ENCODE measurements at regions not wholly inside any gene's neighbourhood (a gene's known extent, or its start where the extent isn't known, plus 50 kb on each side); places are given as distances from the start of the nearest gene placed in this dataset.

DNA sequence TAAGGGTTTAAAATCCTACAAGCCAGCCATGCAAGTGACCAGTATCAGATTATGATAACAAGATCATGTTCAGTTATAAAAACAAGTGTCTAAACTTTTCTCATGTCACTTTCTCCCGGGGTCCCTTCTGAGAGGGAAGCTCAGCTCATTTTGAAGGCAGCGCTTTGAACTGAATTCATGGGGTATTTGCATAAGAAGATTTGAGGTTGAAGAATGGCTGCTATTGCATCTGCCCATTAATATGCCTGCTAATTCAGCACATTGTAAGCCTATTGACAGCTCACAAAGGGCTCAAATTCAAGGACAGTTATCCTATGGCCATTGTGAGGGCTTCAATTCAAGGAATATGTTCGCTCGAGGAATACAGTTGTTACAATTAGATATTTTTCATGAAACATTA lies 290.2 kb upstream of the IRX3 start:
- TF ChIP-seq, protein P1, sequence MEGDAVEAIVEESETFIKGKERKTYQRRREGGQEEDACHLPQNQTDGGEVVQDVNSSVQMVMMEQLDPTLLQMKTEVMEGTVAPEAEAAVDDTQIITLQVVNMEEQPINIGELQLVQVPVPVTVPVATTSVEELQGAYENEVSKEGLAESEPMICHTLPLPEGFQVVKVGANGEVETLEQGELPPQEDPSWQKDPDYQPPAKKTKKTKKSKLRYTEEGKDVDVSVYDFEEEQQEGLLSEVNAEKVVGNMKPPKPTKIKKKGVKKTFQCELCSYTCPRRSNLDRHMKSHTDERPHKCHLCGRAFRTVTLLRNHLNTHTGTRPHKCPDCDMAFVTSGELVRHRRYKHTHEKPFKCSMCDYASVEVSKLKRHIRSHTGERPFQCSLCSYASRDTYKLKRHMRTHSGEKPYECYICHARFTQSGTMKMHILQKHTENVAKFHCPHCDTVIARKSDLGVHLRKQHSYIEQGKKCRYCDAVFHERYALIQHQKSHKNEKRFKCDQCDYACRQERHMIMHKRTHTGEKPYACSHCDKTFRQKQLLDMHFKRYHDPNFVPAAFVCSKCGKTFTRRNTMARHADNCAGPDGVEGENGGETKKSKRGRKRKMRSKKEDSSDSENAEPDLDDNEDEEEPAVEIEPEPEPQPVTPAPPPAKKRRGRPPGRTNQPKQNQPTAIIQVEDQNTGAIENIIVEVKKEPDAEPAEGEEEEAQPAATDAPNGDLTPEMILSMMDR (IDR thresholded peaks at IDR 0.05), result no peak
- no peak for TF ChIP-seq POLR2A (IDR thresholded peaks at IDR 0.05)
